ENCODE measurements at regions not wholly inside any gene's neighbourhood (a gene's known extent, or its start where the extent isn't known, plus 50 kb on each side); places are given as distances from the start of the nearest gene placed in this dataset.

DNA sequence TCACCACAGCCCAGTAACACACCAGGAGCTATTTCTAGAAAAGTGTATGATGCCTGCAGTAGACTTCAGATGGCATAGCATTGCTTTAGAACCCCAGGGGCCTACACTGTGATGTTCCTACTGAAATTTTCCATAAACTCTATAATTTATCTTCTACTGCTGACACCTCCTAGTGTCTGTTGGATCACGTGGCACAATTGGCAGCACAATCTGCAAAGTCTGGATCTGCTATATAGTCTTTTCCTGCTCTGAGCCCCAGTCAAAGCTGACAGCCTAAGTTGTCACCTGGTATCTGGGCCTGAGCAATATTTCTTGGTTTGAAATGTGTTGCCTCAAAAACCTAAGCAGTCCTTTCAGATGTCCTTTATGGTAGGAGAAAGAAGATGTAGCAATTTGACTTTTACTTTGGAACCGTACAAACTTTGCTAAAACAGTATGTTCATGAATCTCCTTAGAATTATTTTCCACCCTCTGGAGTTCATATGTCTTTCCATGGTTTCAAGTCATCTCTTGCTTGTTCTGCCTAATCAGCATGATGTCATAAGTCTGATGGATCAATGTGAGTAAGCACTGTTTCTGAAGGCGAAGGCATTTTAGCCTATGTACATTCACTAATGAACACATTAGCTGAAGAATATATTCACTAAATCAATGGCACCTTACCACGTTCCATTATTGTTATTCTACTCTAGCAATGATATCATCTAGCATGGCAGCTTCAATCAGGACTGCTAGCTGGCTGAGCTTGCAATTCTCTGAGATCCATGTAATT, 536.5 kb upstream of the NBEA start:
- no peak for DNase-seq (ENCODE audit: low read depth in 2 of 3, low spot score in 2 of 3)

DNA sequence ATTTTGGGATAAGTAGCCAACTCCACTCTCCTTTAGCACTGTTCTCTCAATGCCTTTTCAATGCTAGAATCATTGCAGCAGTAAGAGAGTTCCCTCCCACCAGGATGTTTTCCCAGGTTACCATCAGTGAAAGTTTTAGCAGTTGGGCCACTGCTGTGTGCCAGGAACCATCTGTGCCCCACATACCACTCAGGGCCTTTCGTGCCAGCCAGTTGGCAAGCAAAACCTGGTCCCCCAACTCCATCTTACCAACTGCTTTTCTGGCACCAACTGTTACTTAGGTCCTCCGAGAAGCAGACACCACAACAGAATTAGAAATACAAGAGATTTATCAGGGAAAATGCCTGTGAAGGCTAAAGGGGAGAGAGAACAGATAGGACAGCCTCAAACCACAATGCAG, 533.4 kb upstream of the NBEA start:
- DNase-seq (ENCODE audit: low read depth in 2 of 3, low spot score in 2 of 3), result no peak

DNA sequence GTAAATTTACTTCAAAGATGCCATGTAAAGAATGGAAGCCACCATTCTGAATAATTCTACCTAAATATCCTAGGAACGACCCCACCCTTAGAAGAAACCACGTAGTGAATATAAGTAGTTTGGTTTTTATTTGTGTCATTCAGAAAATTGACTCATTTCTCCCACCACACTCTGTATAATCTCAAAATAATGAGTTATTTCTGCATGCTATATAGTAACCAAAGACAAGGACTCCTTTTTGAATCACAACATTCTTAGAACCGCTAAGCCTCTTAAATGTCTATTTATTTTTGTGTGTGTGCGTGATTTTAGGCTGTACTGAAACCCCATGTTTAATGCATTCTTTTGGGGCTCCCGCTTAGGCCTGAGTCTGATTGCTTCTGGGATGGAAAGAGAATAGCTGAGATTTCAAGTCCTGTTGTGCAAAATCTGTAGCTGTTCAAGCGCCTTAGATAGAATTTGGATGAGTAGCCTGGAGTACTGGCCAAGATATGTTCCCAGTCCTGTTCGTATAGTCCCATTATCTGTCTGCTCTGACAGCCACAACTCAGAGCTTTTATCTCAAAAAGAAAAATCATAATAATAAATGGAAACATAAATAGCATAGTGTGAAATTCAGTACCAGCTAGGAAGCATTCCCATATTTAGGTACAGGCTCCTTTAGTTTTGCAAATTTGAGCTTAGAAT, 532.4 kb upstream of the NBEA start:
- DNase-seq (ENCODE audit: low read depth in 2 of 3, low spot score in 2 of 3), result no peak

DNA sequence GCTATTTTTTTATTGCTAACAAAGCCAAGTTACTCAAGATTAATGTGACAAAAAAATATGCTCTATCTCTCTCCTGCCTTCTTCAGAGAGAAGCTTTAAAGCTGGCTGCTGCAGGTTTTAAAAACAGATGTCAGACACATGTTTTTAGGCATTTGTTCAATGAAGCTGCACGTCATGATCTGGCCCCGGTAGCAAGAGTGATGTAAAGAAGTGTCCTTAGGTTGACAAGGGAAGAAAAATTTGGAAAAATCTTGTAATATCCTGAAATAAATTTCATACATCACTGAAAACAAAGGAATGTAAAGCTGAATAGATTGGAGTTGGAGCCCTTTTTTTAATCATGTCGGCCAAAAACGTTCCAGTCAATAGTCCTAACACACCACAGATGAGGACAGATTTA, 531.4 kb upstream of the NBEA start:
- no peak for DNase-seq (ENCODE audit: low read depth in 2 of 3, low spot score in 2 of 3)

DNA sequence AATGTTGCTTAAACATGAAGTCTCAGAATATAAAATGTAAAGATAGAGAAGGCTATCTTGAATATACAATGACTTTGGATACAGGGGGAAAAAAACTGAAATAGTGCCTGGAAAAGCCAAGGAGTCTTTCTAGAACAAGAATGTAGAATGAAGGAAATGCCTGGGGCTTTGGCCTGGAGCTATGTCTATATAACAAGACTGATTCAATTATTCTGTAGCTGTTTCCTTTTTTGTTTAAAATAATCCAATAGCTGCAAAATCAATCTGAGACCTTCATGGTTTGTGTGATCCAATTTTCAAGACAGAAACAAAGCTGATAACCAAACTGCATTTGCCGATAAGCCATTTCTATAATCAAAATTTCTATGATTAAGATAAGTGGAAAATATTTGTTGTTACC, 530.9 kb upstream of the NBEA start:
- DNase-seq (ENCODE audit: low read depth in 2 of 3, low spot score in 2 of 3), result no peak

DNA sequence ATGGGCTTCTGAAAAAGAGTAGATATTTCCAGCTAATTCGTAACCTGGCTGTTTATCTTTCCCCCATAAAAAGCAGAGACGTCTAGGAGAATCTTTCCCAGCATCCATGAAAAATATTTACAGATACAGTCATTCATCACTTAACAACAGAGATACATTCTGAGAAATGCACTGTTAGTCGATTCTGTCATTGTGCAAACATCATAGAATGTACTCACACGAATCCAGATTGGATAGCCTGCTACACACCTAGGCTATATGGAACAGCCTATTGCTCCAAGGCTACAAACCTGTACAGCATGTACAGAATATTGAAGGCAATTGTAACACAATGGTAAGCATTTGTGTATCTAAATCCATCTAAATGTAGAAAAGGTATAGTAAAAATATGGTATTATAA, 530.2 kb upstream of the NBEA start:
- DNase-seq (ENCODE audit: low read depth in 2 of 3, low spot score in 2 of 3), result no peak

DNA sequence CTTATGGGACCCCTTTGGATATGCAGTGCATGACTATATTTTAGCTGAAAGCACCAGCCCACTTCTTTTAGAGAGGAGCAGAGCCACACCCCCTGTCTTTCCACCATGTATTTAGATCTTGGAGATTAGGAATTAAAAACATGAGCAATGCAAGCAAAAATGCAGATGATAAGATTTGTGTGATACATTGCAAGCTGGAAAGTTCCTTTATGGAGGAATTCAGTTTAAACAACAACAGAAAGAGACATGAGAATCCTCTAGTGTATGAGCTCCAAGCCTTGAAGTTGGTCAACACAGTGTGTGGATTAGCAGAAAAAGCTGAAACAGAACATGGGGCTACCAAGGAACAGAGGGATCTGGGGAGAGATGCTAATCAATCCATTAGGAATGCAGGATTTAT, 529.8 kb upstream of the NBEA start:
- DNase-seq (ENCODE audit: low read depth in 2 of 3, low spot score in 2 of 3), result no peak

DNA sequence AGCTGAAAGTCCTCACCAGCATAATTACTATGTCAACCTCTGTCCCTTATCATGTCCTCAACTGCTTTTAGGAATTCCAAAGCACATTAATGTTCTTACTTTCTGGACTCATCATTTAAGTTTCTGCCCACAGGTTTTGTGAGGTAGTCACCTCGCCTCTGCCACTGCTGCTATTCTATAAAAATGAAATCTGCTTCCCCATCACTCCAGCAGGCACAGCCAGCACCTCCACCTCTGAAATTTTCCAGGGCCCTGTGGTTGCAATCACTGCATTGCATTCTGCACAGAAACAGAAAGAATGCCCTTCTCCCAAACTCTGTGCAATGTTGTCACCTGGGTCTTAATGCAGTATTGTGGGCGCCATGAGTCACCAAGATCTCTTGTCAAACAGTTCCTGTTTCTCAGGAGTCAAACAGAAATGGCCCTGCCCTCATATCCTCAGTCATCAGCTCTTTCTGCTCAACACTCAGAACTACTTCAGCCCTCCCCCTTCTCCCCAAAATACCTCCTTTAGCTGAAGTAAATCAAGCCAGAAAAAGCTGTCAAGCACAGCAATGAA, 529.2 kb upstream of the NBEA start:
- DNase-seq (ENCODE audit: low read depth in 2 of 3, low spot score in 2 of 3), result no peak

DNA sequence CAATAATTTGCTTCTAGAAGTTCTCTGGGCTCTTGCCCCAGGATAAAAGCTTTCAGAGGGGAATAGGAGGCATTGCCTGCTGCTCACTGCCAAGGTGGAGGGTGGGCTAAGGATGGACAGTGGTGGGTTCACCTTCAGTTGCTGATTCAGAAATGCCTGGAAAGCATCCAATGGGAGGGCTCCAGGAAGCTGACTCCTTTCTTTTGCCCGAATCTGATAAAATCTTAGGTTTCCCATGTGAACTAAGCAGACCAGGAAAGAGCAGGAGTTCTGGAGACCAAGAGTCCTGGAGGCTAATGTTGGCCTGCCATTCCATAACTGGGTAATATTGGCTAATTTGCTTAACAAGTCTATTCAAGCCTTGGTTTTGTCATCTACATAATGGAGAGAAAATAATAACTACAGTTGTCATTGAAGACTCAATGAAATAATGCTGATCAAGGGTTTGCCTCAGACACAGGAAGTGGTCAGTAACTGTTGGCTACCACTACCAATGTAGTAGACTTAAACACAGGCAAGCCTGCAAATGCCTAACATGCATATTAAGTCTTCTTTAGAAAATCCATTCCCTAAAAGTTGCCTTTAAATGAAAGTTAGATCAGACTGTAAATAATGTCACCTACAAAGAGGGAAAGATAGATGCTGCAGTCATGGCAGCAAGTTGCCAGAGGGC, 528.4 kb upstream of the NBEA start:
- DNase-seq (ENCODE audit: low read depth in 2 of 3, low spot score in 2 of 3), result no peak

DNA sequence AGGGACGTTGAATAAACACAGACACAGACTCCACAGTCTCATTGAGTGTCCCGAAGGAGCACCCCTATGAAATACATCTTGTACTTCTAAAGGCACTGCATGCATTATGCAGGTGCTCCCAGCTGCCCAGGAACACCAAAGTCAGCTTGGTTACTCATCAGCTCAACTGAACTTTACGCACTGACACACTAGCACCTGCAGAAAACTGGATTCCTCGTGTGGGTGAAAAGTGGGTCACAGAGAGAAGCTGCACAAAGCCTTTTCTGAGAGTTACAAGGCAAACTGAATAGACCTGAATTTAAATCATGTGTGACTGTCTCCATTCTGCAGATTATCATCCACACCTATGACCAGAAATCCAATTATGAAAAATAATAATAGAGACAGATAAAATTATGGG, 527.5 kb upstream of the NBEA start:
- DNase-seq (ENCODE audit: low read depth in 2 of 3, low spot score in 2 of 3), result no peak

DNA sequence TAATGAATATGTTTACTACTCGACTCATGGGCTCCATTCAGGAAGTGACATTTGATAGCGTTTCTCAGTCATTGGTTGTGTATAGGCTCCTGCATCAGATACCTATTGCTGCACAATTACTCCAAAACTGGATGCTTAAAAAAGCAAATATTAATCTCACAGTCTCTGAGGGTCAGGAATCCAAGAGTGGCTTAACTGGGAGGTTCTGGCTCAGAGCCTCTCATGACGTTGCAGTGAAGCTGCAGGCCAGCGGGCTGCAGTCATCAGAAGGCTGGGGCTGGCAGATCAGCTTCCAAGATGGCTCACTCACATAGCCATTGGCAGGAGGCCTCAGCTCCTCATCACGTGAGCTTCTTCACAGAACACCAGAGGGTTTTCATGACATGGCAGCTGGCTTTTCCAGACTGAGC, 525.1 kb upstream of the NBEA start:
- no peak for DNase-seq (ENCODE audit: low read depth in 2 of 3, low spot score in 2 of 3)

DNA sequence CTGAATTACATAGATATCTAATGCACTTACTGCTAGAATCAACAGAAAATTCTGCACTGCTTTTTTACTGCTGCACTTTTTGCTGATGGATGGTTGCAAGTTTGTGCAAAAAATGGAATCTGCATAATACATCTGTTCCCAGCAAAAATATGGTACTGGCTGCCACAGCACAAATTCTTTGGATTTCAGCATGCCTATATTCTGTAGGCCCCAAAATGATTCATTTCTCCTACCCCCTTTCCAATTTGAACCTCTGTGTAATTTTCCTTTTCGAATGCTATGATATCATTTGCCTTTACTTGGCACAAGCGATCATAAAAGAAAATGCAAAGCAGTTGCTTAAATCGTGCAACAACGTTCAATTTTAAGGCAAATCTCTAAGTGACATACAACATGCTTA, 524.2 kb upstream of the NBEA start:
- no peak for DNase-seq (ENCODE audit: low read depth in 2 of 3, low spot score in 2 of 3)

DNA sequence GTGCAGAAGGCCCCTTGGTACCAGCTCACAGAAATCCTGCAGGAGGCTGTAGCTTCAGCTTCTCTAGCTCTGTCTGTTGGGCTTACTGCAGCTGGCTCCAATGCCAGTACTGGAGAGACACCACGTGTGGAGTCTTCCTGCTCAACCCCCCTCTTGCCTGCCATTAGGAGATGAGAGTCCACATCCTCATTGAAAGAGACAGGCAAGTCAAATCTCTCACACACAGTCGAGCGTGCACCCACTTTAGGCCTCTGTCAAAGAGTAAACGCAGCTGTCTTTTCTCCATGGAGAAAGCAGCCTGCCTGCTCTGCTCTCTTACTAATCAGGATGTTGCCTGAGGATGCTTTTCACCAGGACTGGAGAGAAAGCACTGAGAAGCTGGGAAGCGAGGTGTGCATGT, 523.0 kb upstream of the NBEA start:
- no peak for DNase-seq (ENCODE audit: low read depth in 2 of 3, low spot score in 2 of 3)

DNA sequence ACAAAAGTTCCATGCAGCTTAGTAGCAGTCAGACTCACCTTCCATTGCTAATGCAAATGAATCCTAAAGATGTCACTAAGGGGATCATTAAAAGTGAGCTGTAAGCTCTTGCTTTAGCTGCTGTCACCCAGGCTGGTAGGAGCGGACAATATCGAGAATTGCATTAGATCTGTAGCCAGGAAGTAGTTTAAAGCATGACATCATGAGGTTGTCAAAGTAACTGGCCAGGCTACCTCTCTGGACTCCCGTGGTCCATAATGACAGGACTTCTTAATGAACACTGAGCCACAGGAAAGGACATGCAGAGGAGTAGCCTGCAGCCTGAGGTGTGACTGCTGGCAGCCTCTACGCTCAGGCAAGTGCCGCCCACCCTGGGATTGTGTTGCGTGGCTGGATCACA, 522.3 kb upstream of the NBEA start:
- DNase-seq (ENCODE audit: low read depth in 2 of 3, low spot score in 2 of 3), result no peak

DNA sequence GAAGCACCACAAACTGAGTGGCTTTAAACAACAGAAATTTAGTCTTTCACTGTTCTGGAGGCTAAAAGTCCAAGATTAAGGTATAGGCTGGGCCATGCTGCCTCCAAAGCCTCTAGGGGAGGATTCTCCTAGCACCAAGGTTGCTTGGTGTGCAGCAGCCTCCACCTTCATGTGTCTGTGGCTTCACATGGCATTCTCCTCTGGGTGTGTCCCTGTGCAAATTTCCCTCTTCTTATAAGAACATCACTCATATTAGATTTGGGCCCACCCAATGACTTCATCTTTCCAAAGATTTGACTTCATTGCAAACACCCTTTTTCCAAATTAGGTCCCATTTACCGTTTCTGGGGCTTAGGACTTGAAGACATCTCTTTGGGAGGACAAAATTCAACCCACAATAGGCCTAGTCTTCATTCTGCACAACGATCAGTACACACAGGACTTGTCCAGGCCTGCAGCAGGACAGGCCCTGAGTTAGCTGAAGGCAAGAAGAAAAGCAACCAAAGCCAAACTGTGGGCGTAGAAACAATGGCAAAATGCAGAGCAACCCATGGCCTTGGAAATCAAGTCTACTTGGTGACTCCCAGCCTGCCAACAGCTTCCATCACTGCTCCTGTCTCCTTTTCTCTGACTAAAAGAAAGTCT, 521.2 kb upstream of the NBEA start:
- no peak for DNase-seq (ENCODE audit: low read depth in 2 of 3, low spot score in 2 of 3)

DNA sequence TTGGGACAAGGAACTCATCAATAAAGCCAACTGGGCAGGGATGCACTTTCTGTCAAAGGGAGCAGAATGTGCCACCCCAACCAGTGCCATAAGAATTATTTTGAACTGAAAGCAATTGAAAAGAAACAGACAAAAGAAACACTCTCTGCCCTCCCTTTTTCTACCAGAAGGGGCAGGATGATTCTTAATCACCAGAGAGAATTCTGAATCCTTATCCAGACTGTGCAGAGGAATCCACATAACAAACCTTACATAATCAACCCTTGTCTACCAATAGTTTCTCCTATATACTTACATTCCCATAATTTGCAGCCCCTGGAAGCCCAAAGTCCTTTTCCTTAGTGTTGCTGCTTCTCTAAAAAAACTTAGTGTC, 520.7 kb upstream of the NBEA start:
- no peak for DNase-seq (ENCODE audit: low read depth in 2 of 3, low spot score in 2 of 3)

DNA sequence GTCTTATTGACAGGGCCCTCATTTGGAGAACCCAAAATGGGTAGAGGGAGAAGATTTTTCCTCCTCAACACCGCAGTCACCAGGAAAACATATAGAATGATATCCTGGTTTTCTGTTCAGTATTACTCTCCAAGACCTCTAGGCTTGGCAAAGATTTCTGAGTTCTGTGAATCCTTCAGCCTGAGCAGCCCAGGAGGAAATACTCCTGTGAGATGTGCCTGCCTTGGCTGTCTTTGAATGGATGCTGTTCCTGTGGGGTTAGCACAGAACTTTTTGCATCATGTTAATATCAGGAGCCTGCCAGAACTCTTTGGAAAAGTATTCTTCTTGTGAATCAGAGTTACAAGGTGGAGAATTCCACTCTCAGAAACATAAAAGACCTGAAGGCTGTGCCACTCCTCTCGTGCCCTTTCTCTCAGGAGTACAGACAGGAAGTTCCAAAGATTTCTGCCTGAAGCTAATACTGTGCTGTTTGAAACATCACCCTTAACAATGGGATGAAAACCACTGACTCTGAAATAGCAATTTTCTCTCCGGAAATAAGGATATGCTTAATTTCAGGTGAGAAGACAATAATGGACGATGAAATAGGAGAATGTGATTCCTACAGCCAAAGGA, 520.1 kb upstream of the NBEA start:
- no peak for DNase-seq (ENCODE audit: low read depth in 2 of 3, low spot score in 2 of 3)

DNA sequence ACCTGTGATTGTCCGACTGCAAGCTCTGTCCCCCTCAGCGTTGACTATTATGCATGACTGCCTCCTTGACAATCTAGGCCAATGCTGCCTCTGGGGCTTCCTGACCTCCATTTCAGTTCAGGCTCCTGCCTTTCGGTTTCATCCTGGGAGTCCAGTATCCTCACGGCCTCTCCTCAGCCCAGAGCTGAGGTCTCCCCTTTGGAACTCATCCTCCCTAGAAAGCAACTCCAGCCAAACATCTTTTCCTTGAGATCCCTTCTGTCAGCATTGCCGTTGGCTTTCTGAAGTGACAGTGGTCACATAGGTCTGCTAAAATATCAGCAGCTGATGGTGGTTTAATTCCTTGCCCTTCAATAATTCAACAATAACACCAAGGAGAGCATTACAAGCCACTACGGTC, 519.1 kb upstream of the NBEA start:
- no peak for DNase-seq (ENCODE audit: low read depth in 2 of 3, low spot score in 2 of 3)

DNA sequence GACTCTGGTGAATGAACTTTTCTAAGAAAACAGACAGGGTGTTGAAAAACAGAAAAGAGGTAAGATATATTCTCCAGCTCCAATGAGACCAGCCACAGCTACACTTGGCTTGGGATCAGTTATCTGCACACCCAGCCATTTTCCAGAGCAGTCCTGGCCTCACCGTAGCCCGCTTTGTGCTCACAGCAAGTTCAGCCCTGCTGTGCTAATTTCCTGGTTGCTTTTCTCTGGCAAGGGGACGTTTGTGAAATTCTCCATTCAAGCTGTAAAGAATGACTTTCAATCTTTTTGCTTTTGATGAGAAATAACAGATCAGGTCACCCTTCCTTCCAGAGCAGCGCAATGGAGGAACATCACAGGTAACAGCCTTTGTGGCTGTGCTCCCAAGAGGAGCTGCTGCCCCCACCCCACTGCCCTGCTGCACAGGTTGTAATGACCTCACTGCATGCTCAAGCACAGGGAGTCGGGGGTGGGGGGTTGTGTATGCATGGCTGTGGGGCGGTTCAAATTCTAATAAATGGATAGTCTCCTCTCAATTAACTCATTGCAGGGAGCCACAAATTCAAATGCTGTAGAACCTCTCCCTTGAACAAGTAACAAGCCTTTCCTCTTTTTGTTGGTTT, 516.6 kb upstream of the NBEA start:
- no peak for DNase-seq (ENCODE audit: low read depth in 2 of 3, low spot score in 2 of 3)

DNA sequence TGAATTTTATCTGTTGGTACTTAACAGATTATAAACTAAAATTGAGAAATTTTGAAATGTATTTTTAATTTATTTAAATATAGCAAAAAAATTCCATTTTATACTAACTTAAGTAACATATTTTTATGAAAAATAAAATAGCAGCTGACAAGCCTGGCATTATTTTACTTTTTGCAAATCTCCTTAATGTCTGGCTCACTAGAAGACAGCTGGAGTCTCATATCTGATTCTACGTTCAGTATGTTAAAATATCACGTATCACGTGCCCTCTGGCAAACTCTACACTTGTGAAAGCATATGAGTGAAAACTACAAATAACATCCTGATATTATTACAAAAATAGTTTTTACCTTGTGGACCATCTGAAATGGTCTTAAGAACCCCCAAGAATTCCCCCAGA, 513.2 kb upstream of the NBEA start:
- DNase-seq (ENCODE audit: low read depth in 2 of 3, low spot score in 2 of 3), result no peak

DNA sequence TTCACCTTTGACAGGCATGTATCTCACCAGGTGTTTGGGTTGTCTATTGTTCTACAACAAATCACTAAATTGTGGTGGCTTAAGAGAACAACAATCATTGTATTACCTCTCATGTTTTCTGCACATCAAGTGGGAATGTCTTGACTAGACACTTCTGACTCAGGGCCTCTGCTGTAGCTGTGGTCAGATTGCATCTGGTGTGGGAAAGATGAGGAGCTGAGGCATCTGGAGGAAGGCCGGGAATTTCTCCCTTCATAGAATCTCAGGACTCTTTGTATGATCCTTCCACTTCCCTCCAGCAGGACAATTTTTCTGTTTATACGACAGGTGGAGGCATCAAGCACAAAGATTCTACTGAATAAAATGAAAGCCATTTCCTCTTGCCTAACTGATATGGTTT, 511.8 kb upstream of the NBEA start:
- DNase-seq (ENCODE audit: low read depth in 2 of 3, low spot score in 2 of 3), result no peak

All from activated CD8-positive, alpha-beta memory T cell treated with anti-CD3 and anti-CD28 coated beads for 48 hours (primary cell).